Left renal cortex interstitium (tissue), 4 donors: ENCODE measurements at regions not wholly inside any gene's neighbourhood (a gene's known extent, or its start where the extent isn't known, plus 50 kb on each side); places are given as distances from the start of the nearest gene placed in this dataset.
"Not testable (repeated sequence)": the region's sequence is repeated elsewhere in the genome, so short reads cannot be mapped to it uniquely, and the experiment has no call there.

Source experiments
- DNase-seq, 4 donors: peaks; one replicate each; pipeline ENCODE4 v3.0.0-alpha.2; 2013; ENCODE audit warnings: low read depth in 4 of 4, low spot score in 2 of 4, missing footprints in 1 of 4

DNA sequence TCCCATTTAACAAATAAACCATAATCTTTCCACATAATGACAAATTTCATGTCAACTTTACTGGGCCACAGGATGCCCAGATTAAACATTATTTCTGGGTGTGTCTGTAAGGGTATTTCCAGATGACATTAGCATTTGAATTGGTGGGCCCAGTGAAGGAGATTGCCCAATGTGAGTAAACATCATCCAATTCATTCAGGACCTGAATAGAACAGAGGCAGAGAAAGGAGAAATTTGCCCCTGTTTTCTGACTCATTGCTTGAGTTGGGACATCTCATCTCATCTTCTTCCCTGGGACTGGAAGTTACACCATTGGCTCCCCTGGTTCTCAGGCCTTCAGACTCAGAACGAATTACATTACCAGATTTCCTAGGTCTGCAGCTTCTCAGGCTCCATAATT, 142.9 kb downstream of the TPBG start:
- DNase-seq, result no peak

DNA sequence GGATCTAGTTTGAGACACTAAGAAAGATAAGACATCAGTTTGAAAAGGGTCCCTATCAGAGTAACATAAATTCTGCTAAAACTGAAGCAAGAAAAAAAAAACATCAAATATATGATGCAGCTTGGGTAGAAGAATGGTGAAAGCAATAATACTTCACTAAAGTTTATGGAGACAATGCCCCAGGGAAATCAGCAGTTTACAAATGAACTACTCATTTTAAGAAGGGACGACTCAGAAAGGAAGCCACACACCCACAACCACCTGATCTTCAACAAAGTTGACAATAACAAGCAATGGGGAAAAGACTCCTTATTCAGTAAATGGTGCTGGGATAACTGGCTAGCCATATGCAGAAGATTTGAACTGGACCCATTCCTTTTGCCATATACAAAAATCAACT, 143.5 kb downstream of the TPBG start:
- no peak for DNase-seq

DNA sequence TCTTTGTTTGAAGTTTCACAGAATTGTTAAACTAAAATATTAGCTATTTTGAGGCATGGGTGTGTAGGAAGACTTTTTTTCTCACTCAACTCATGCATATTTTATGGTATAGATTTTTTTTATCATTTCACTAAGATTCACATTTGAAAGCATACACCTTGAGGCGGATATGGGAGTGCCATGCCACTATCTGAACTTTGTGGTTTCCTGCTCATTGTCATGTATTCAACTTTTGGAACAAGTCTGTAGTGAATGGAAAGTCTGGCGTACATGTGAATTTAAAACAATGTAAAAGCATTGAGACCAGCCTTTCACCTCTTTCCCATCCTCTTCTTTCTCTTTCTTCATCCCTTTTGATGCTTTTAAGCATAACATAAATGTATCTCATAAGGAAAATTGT, 147.9 kb downstream of the TPBG start:
- DNase-seq, result no peak

DNA sequence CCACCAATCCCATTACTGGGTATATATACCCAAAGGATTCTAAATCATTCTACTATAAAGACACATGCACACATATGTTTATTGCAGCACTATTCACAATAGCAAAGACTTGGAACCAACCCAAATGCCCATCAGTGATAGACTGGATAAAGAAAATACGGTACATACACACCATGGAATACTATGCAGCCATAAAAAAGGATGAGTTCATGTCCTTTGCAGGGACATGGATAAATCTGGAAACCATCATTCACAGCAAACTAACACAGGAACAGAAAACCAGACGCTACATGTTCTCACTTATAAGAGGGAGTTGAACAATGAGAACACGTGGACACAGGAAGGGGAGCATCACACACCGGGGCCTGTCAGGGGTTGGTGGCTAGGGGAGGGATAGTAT, 154.3 kb downstream of the TPBG start:
- DNase-seq, result not testable (repeated sequence)

DNA sequence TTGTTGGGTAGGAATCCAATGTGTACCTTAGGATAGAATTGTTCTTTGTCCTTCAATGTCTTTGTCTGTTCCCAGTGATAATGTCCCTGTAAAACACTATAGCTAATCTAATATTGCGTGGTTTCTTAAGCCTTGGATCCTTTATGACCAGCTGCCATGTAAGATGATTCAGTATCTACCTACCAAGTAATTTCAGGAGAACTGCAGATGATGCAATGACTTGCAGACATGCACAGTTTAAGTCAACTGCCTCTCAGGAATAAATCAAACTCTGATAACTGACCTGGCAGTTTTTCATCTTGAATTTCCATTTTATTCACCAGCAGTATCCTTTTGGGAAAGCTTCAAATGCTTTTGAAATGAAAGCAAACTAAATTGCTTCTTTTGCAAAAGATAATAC, 157.8 kb downstream of the TPBG start:
- DNase-seq, result no peak

DNA sequence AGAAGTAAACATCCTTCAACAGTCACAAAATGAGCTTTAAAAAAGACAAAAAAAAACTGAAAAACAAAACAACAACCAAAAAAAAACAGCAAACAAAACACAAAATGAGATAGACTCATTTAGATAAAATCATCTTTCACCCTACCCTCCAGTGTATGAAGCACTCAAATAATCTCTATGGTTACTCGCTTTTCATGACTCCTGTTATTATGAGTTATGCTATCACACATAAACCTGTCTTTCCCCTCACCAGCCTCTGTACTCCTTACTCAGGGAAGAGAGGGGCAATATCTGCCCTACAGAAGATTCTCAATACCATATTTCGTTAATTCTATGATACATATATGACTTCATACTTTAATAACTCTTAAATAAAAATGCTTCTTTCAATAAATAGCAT, 158.2 kb downstream of the TPBG start:
- no peak for DNase-seq

DNA sequence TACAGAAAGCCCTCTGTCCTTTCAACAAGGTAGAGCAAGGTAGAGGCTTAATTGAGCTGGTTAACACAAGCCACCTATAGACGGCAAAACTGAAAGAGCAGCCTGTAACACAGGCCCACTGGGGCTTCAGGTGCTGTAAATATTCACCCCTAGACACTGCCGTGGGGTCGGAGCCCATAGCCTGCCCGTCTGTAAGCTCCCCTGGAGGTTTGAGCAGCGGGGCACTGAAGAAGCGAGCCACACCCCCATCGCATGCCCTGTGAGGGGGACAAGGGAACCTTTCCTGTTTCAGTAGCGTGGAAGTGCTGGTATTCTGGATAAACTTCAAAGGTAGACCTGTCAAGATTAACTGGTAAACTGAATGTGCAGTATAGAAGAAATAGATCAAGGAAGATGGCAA, 160.4 kb downstream of the TPBG start:
- DNase-seq, result no peak

DNA sequence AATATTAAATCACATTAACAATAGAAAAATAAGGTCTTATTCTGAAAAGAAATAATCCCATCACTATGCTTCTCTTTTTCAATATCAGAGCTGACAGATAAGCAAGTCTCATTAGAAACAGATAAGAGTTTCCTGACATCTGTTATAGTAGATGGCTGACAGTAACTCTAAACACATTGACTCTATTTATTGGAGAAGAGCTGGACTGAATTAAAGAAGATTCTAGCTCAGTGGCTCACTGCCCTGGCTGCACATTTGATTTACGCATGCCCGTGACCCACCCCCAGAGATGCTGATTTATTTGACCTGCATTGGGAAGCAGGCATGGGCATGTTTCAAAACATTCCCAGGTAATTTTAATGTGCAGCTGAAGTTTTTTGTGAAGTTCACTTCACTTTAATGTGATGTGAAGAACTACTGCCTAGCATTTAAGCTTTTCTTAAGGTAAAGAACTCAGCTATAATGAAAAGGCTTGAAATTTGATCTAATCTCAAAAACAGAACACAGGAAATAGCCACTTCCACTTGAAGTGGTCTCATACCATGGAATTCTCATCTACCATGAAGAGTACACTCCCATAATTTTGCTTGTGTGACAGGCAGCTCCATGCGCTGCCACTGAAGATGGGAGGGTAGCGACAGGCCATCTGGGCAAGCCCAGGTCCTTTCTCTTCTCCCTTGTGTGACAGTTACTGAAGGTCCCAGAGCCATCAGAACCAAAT, 162.3 kb downstream of the TPBG start:
- no peak for DNase-seq

DNA sequence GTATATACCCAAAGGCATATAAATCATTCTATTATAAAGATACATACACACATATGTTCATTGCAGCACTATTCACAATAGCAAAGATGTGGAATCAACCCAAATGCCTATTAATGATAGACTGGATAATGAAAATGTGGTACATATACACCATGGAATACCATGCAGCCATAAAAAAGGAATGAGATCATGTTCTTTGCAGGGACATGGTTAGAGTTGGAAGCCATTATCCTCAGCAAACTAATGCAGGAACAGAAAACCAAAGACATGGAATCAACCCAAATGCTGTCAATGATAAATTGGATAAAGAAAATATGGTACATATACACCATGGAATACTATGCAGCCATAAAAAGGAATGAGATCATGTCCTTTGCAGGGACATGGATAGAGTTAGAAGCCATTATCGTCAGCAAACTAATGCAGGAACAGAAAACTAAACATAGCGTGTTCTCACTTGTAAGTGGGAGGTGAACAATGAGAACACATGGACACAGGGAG, 166.4 kb downstream of the TPBG start:
- not testable (repeated sequence) for DNase-seq

DNA sequence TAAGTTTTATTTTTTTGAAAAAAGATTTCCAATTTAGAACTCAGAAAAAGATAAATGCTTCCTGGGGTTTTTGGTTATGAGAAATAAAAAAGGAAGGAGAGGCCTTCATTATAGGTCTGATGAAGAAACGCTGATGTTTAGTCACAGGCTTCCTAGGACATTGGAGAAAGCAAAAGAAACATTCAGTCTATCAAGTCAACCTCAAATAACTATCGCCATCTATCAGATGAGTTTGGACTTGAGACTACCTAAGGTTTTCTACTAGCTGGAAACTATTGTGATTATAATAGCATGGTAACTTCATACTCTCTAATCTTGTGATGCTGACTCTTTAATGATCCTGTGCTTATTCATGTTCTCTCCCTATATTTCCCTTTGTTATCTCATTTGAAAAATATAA, 171.3 kb downstream of the TPBG start:
- DNase-seq, result no peak

DNA sequence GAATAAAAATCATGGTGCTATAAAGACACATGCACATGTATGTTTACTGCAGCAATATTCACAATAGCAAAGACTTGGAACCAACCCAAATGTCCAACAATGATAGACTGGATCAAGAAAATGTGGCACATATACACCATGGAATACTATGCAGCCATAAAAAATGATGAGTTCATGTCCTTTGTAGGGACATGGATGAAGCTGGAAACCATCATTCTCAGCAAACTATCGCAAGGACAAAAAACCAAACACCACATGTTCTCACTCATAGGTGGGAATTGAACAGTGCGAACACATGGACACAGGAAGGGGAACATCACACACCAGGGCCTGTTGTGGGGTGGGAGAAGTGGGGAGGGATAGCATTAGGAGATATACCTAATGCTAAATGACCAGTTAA, 185.9 kb downstream of the TPBG start:
- DNase-seq, result not testable (repeated sequence)

DNA sequence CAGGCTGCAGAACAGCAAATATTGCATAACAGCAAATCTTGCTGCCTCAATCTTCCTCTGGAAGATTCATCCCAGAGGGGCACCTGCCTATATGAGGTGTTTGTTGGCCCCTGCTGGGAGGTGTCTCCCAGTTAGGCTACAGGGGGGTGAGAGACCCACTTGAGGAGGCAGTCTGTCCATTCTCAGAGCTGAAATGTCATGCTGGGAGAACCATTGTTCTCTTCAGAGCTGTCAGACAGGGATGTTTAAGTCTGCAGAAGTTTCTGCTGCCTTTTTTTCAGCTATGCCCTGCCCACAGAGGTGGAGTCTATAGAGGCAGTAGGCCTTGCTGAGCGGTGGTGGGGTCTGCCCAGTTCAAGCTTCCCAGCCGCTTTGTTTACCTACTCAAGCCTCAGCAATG, 187.7 kb downstream of the TPBG start:
- DNase-seq, result not testable (repeated sequence)

DNA sequence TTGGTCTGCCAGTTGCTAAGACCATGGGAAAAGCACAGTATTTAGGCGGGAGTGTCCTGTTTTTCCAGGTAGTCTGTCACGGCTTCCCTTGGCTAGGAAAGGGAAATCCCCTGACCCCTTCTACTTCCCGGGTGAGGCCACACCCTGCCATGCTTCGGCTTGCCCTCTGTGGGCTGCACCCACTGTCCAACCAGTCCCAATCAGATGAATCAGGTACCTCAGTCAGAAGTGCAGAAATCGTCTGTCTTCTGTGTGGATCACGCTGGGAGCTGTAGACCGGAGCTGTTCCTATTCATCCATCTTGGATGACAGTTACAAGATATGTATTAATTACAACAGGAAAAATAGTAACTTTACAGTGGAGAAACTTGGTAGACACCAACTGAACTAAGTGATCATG, 188.2 kb downstream of the TPBG start:
- no peak for DNase-seq

DNA sequence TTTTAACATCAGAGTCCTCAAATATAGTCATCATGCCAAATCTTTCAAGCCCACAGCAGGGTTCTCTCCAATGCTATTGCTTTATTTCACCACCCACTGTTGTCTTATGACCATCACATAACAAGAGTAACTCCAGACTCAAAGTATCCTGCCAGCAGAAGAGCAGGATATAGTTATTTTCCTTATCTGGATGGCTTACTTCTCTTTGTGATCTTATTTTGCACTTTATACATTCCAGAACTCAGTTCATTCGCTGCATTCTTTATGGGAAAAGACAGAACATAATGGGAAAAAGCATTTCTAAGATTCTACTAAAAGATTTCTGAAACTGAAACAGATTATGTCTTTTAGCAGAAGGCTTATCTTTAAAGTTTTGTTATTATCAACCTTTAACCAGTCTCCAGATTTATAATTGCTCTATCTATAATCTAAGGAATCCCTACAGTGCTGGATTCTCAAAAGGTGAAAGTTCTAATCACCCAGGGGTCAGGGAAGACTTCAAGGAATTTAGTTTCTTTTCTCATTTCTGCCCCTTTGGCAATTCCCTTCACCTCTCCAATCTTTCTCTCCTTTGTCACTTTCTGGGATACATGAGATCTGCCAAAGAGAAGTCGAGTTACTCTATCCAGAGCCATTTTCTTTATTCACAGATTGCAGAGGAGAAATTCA, 190.4 kb downstream of the TPBG start:
- DNase-seq, result no peak

DNA sequence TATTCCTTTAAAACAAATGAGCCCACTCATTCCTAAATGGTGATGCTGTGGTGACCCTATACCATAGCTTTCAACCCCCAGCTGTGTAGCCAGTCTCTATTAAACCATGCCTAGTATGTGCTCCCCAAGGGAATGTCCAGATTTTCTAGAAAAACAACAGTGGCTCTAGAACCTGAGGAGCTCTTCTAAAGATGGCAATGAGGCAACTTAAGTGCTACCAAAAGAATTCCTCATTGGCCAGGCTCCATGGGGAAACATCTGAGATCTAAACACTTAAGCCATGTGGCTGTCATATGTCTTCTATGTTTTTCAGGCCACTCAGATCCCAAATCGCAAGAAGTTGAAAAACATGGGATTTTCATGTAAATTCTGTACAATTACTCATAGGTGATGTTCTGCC, 191.0 kb downstream of the TPBG start:
- no peak for DNase-seq

DNA sequence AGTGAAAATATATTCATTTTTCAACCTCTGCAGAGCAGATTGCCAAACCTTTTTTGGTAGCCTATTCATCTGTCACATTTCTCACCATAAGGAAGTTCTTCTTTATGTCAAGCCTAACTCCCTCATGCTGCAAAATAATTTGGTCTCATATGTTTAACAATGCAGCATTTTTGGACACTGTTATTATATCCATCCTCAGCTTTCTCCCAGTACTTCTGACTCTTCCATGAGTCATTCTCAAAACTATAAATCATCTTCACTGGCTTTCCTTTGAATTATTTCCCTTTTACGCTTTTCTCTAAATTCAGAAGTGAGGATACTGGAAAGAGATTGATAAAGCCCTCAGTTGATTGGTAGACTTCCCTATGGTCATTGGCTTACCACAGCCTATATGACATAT, 192.2 kb downstream of the TPBG start:
- no peak for DNase-seq

DNA sequence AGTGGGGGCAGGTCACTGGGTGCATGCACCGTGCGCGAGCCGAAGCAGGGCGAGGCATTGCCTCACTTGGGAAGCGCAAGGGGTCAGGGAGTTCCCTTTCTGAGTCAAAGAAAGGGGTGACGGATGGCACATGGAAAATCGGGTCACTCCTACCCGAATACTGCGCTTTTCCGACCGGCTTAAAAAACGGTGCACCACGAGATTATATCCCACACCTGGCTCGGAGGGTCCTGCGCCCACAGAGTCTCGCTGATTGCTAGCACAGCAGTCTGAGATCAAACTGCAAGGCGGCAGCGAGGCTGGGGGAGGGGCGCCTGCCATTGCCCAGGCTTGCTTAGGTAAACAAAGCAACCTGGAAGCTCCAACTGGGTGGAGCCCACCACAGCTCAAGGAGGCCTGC, 194.9 kb downstream of the TPBG start:
- DNase-seq, result not testable (repeated sequence)

DNA sequence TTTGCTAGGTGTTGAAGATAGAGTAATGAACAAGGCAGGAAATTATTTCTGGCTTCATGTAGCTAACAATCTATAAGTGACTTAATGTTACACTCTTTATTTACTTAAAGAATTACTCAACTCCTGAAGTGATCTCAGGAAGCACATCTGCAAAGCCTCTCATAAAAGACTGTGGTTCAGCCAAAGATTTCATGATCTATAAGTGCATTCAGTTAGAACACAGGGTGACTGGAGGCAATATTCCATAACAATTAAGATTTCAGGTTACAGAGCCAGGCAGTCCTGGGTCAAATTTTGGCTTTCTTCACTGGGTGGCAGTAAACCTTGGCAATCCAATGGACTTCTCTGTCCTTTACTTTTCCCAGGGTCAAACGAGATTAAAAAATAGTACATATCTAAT, 204.0 kb downstream of the TPBG start:
- DNase-seq, result no peak

DNA sequence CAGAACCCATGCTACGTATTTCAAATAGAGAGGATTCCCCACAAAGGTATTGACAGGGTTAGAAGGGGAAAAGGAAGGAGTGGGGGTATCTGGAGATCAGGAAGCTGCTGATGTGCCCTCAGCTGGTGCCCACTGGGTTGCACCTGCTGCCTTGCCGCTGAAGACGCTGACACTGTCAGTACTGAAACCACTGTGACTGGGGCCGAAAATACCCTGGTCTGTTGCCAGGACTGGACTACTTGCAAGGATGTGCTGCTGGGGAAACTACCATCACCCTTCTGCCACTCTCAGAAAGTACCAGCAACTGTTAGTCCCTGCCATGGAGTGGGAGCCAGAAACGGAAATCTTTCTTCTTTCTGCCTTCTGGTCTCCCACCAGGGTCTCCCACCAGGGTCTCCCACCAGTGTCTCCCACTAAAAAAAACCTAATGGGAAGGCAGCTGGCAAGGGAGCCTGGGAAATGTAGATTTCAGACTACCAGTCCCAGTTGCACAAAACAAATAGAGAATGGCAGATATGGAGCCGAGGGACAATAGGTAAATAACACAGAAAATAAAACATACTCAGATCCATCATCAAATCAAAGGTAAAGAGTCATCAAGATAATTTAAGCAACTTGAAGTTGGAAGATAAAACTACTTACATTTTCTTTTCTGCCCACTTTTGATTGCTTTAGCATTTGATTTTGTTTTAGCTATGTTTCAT, 204.8 kb downstream of the TPBG start:
- no peak for DNase-seq

DNA sequence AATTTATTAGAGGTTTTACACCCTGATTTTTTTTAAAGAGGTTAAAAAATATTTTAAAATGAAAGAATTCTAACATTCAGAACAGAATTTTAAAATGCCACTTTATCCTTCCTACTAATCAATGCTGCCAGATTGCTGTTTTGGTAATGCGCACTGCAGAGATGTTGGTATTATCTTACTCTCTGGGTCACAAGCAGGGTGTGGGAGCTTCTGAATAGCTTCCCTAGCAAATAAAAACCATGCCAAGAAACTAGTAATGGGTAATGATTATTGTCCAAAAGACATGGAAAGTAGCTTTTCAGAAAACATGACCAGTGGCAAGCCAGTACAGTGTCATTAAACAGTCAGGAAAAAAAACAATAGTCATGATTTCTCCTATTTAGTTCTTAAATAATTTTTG, 205.4 kb downstream of the TPBG start:
- no peak for DNase-seq

DNA sequence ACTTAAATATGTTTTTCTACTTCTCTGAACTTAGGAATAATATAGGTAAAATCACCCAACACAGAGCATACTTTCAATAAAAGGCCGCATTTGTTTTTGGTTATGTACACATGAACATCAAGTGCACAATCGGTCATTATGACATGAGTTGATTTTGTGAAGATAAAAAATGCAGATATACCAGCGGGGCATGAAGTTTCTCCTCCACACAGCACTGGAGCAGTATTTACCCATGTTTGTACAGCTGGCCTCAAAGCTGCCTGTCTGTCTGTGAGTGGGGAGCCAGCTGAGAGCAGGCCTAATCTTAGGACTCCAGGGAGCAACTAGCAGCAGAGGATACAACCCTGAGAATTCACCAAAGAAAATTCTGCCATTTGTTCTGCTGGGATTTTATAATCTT, 206.5 kb downstream of the TPBG start:
- no peak for DNase-seq

DNA sequence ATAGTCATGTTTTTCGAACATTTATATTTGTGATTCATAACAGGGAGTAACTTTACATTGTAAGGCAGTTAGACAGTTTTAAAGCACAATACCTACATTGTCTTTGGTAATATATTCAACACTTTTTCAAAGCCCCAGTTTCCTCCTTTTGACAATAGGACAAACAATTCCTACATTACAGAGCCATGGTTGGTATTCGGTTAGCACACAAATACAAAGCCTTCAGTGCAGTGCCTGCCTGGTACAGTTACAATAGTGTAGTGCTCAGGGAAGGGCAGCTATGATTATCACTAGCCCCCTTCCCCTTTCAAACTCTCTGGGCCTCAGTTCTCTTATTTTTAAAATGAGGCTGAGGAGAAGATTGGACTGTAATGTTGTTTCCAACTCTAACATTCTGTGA, 207.8 kb downstream of the TPBG start:
- no peak for DNase-seq
